Erythroblast (primary cell): ENCODE measurements at regions not wholly inside any gene's neighbourhood (a gene's known extent, or its start where the extent isn't known, plus 50 kb on each side); places are given as distances from the start of the nearest gene placed in this dataset.

ENCODE experiments used
- GATA1 ChIP-seq: IDR thresholded peaks from 2 replicates; pipeline ENCODE4 v1.6.1; 2011; ENCODE audit warnings: low read depth, mild to moderate bottlenecking, control low read depth, low read length, moderate library complexity
- POLR2A ChIP-seq: IDR thresholded peaks from 2 replicates; pipeline ENCODE4 v1.6.1; 2011; ENCODE audit warnings: mild to moderate bottlenecking, low read length

DNA sequence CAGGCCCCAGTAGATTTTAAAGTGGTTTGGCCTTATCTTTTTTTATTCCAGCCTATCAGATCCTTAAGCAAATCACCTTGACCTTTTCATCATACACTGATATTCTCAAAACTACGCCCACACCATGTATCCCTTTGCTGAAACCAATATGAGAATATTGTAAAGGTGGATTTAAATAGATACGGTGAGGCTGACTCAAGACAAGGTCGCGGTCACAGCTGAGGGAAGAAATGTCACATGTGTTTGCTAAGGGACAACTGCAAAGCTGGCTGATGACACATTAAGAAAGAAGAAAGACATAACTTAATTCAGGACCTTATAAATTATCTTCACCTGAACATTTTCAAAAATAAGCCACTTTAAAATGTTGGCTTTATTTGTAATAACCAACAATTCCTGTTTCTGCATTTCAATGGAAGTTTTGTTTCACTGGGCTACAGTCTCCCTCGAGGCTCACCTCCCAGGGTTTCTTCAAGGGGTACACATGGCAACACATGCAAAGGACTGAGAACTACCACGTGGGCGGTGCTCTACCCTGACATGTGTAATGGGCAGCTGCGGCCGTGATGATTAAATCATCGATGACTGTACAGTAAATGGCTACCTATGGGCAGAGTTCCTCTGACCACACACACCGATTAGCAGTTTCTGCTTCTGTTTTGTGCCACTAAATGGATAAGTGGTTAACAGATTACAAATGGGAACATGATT is 189.5 kb downstream of the SIPA1L2 start:
- no peak for TF ChIP-seq POLR2A
- no peak for TF ChIP-seq GATA1
